AG04449 (cell line): ENCODE measurements at regions not wholly inside any gene's neighbourhood (a gene's known extent, or its start where the extent isn't known, plus 50 kb on each side); places are given as distances from the start of the nearest gene placed in this dataset.

Experiments
- CTCF ChIA-PET: fragments of 350-600 bp; formaldehyde crosslinking; extraction: SDS; loops from one replicate; lab custom pipeline; 2021; ENCODE audit warnings: antibody characterized with exemption; lab: Yijun Ruan, JAX
- POLR2A ChIA-PET: fragments of 400-600, 350-600 bp; formaldehyde crosslinking; extraction: SDS; loops from one replicate; lab custom pipeline; 2020; ENCODE audit warnings: antibody characterized with exemption, inconsistent platforms; lab: Yijun Ruan, JAX
- DNase-seq: peaks from one replicate; pipeline ENCODE4 v3.0.0-alpha.2; 2010; ENCODE audit warnings: low read depth, low spot score
- H3K4me3 ChIP-seq: 2 replicates; pipeline ENCODE4 v1.5.1; 2011; ENCODE audit warnings: low read depth, mild to moderate bottlenecking, control low read depth, low read length
- CTCF ChIP-seq: IDR thresholded peaks from one replicate; pipeline ENCODE4 v1.5.1; 2011; ENCODE audit warnings: mild to moderate bottlenecking, moderate library complexity, low read length, control low read depth, inconsistent platforms; ENCODE audit not compliant: insufficient read depth; ENCODE audit errors: missing control alignments

- DNase-seq: no peak
- CTCF ChIA-PET: no interaction called here
- no peak overlapping the region for H3K4me3 ChIP-seq
- TF ChIP-seq CTCF: no peak
- POLR2A ChIA-PET: no interaction called here
These were observed 1095.3 kb downstream of the TTLL7 start for GRCh38 chr1:82903626-82904025.

GRCh38 chr1:82901561-82901960, 1097.4 kb downstream of the TTLL7 start:
- POLR2A ChIA-PET: no interaction called here
- DNase-seq: no peak
- no peak for TF ChIP-seq CTCF
- CTCF ChIA-PET: interaction anchor here (0.6 kb wide), 1 partner anchor 24 kb away, joined by 3 read pairs; no protein-coding TSS in a partner anchor
- no peak overlapping the region for H3K4me3 ChIP-seq

GRCh38 chr1:82901118-82901517, 1097.8 kb downstream of the TTLL7 start:
- CTCF ChIA-PET: no interaction called here
- TF ChIP-seq CTCF: no peak
- POLR2A ChIA-PET: no interaction called here
- DNase-seq: no peak
- H3K4me3 ChIP-seq: no peak overlapping the region

DNA sequence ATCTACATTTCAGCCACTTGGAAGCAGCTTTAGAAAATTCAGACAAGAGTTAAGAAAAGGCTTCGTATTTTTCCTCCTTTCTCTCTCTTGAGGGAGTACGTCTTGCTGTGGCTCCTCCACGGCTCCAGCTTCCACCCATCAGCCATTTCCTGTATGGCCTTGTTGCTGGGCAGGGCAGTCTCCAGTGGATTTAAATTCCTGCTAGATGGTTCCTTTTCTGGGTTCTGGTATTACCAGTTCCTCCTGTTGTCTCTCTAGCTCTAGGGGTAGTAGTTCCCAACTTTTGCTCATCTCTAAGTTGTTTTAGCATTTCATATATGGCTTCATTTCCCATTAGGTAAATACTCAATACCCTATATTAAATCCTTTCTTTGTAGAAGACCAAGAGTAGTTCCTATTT, 1098.3 kb downstream of the ADGRL2 start:
- no peak overlapping the region for H3K4me3 ChIP-seq
- POLR2A ChIA-PET: no interaction called here
- CTCF ChIA-PET: no interaction called here
- no peak for DNase-seq
- no peak for TF ChIP-seq CTCF

DNA sequence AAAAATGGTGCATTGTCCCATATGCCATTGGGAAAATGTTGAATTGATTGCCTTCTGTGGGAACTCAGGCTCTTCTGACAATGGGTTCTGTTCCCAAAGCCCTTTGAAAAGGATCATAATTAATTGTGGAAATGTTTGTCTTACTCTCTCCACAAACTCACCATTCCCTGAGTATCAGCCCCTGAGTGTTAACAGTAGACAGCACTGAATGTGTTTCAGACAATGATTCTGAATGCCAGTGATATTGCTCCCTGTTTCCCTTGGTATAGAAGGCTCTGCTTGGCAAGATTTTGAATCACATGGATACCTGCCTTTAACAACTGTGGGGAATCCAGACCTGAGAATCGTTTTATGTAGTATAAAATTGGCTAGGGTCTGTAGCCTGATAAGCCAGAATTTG, 1096.8 kb downstream of the ADGRL2 start:
- POLR2A ChIA-PET: no interaction called here
- H3K4me3 ChIP-seq: no peak overlapping the region
- no peak for DNase-seq
- TF ChIP-seq CTCF: no peak
- CTCF ChIA-PET: no interaction called here

GRCh38 chr1:82896036-82896435, 1095.3 kb downstream of the ADGRL2 start:
- DNase-seq: no peak

More at GRCh38 chr1:82896036-82896435, 1095.3 kb downstream of the ADGRL2 start:
- ChIA-PET POLR2A (no interaction called here), CTCF (no interaction called here)
- no peak overlapping the region for H3K4me3 ChIP-seq
- TF ChIP-seq CTCF: no peak
